ENCODE measurements at regions not wholly inside any gene's neighbourhood (a gene's known extent, or its start where the extent isn't known, plus 50 kb on each side); places are given as distances from the start of the nearest gene placed in this dataset.

DNA sequence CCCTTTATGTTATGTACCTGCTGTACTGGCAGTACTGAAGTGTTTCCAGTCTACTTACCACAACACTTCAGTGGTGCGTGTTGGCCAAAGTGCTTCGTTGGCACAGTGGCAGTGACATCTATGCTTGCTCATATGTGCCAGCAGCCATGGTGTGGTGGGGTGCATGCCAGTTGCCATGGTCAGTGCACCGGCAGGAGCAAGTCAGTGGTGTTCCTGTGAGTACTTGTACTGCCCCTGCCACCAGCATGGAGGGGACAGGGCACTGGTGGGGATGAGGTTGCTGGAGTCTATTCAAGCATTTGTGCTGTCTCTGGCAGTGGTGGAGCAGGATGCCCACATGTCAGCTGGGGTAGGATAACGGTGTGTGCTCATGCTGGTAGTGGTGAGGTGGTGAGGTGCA, 800.0 kb downstream of the TRHDE start:
- TF ChIP-seq EZH2phosphoT487 (IDR thresholded peaks at IDR 0.05; ENCODE audit: low read depth, severe bottlenecking, unreplicated experiment), result no peak
- WGBS (ENCODE audit: low lambda C conversion rate, missing lambda C conversion rate), result 91% methylated on average over 4 of the region's 4 CpGs

DNA sequence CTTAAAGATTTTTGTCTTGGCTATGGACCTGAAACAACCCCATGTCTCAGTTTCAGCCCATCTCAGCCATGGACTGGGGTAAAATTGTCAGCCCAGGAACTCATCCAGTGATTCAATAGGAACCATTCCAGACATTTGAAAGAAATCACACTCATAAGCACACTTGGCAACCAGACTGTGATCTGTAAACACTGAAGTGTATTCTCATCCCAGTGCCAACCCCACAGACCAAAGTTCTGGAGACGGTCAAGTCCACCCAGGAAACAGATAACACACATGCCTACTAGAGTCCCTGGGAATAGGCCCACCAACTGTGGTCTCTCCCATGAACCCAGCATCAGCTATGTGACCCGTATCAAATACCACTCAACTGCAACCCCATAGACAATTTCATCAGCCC, 804.6 kb downstream of the TRHDE start:
- no peak for DNase-seq (ENCODE audit: low spot score)
- H4K20me1 ChIP-seq (ENCODE audit: insufficient read depth, poor library complexity, severe bottlenecking), result no peaks in the 10 kb centered on the region
- H3K36me3 ChIP-seq (replicated peaks; ENCODE audit: insufficient read depth, low read depth), result no peaks in the 10 kb centered on the region
- H3K4me3 ChIP-seq, result no peak overlapping the region
- 95% methylated on average over 2 of the region's 2 CpGs for WGBS (ENCODE audit: low lambda C conversion rate, missing lambda C conversion rate)
- H3K27me3 ChIP-seq, result no peaks in the 10 kb centered on the region
- H3K4me2 ChIP-seq, result no peak overlapping the region
- H2AFZ ChIP-seq, result no peak overlapping the region
- no peaks in the 10 kb centered on the region for H3K79me2 ChIP-seq
- H3K4me1 ChIP-seq (ENCODE audit: insufficient read depth), result no peaks in the 10 kb centered on the region
- no peak overlapping the region for H3K27ac ChIP-seq
- TF ChIP-seq EZH2phosphoT487 (IDR thresholded peaks at IDR 0.05; ENCODE audit: low read depth, severe bottlenecking, unreplicated experiment) (no peak), EZH2 (IDR thresholded peaks at IDR 0.05; ENCODE audit: borderline replicate concordance) (no peak)
- TF ChIP-seq, protein P1, sequence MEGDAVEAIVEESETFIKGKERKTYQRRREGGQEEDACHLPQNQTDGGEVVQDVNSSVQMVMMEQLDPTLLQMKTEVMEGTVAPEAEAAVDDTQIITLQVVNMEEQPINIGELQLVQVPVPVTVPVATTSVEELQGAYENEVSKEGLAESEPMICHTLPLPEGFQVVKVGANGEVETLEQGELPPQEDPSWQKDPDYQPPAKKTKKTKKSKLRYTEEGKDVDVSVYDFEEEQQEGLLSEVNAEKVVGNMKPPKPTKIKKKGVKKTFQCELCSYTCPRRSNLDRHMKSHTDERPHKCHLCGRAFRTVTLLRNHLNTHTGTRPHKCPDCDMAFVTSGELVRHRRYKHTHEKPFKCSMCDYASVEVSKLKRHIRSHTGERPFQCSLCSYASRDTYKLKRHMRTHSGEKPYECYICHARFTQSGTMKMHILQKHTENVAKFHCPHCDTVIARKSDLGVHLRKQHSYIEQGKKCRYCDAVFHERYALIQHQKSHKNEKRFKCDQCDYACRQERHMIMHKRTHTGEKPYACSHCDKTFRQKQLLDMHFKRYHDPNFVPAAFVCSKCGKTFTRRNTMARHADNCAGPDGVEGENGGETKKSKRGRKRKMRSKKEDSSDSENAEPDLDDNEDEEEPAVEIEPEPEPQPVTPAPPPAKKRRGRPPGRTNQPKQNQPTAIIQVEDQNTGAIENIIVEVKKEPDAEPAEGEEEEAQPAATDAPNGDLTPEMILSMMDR (IDR thresholded peaks at IDR 0.05; ENCODE audit: poor library complexity), result no peak
- no peaks in the 10 kb centered on the region for H3K9me3 ChIP-seq (ENCODE audit: low read depth)
- no peaks in the 10 kb centered on the region for H3K9me2 ChIP-seq (replicated peaks; ENCODE audit: insufficient read depth)

More for the DNA sequence above, 800.0 kb downstream of the TRHDE start:
- Histone ChIP-seq H3K4me2 (no peak overlapping the region), H3K9me2 (replicated peaks; ENCODE audit: insufficient read depth) (no peaks in the 10 kb centered on the region), H2AFZ (no peak overlapping the region), H3K79me2 (no peaks in the 10 kb centered on the region), H3K4me3 (no peak overlapping the region), H4K20me1 (ENCODE audit: insufficient read depth, poor library complexity, severe bottlenecking) (no peaks in the 10 kb centered on the region), H3K4me1 (ENCODE audit: insufficient read depth) (no peaks in the 10 kb centered on the region), H3K27ac (no peak overlapping the region), H3K27me3 (no peaks in the 10 kb centered on the region), H3K9me3 (ENCODE audit: low read depth) (no peaks in the 10 kb centered on the region), H3K36me3 (replicated peaks; ENCODE audit: insufficient read depth, low read depth) (no peaks in the 10 kb centered on the region)
- no peak for DNase-seq (ENCODE audit: low spot score)

DNA sequence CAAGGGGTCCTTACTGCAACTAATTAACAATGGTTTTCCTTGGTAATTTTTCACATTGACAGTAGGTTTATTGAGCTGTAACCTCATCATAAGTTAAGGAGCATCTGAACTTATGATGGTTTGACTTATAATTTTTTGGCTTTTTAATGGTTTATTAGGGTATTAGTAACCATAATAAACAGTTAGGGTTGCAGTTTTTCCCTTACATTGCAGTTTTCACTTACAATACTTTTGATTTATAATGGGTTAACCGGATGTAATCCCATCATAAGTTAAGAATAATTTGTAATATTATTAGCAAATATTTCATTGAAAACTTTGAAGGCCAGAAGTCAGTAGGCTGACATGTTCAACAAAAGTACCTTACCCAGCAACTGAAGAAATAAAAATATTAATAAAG, 811.6 kb downstream of the TRHDE start:
- Histone ChIP-seq H3K9me3 (ENCODE audit: low read depth) (no peaks in the 10 kb centered on the region), H3K79me2 (no peaks in the 10 kb centered on the region), H3K27me3 (no peaks in the 10 kb centered on the region), H3K4me3 (no peak overlapping the region), H3K36me3 (replicated peaks; ENCODE audit: insufficient read depth, low read depth) (no peaks in the 10 kb centered on the region), H4K20me1 (ENCODE audit: insufficient read depth, poor library complexity, severe bottlenecking) (no peaks in the 10 kb centered on the region), H2AFZ (no peak overlapping the region), H3K4me1 (ENCODE audit: insufficient read depth) (no peaks in the 10 kb centered on the region), H3K27ac (no peak overlapping the region), H3K4me2 (no peak overlapping the region), H3K9me2 (replicated peaks; ENCODE audit: insufficient read depth) (no peaks in the 10 kb centered on the region)
- no peak for DNase-seq (ENCODE audit: low spot score)
- 82% methylated on average over 1 of the region's 1 CpG for WGBS (ENCODE audit: low lambda C conversion rate, missing lambda C conversion rate)
- TF ChIP-seq EZH2 (IDR thresholded peaks at IDR 0.05; ENCODE audit: borderline replicate concordance) (no peak), EZH2phosphoT487 (IDR thresholded peaks at IDR 0.05; ENCODE audit: low read depth, severe bottlenecking, unreplicated experiment) (no peak)
- TF ChIP-seq, protein P1 (IDR thresholded peaks at IDR 0.05; ENCODE audit: poor library complexity), result no peak

- Histone ChIP-seq H2AFZ (no peak overlapping the region), H3K4me3 (no peak overlapping the region), H3K79me2 (no peaks in the 10 kb centered on the region), H3K9me2 (replicated peaks; ENCODE audit: insufficient read depth) (no peaks in the 10 kb centered on the region), H3K36me3 (replicated peaks; ENCODE audit: insufficient read depth, low read depth) (no peaks in the 10 kb centered on the region), H3K27me3 (no peaks in the 10 kb centered on the region), H3K27ac (no peak overlapping the region), H3K9me3 (ENCODE audit: low read depth) (no peaks in the 10 kb centered on the region), H4K20me1 (ENCODE audit: insufficient read depth, poor library complexity, severe bottlenecking) (no peaks in the 10 kb centered on the region), H3K4me1 (ENCODE audit: insufficient read depth) (no peaks in the 10 kb centered on the region), H3K4me2 (no peak overlapping the region)
- WGBS (ENCODE audit: low lambda C conversion rate, missing lambda C conversion rate), result 52% methylated on average over 2 of the region's 2 CpGs
- TF ChIP-seq EZH2 (IDR thresholded peaks at IDR 0.05; ENCODE audit: borderline replicate concordance), result no peak
- TF ChIP-seq, protein P1 (IDR thresholded peaks at IDR 0.05; ENCODE audit: poor library complexity), result no peak
- no peak for TF ChIP-seq EZH2phosphoT487 (IDR thresholded peaks at IDR 0.05; ENCODE audit: low read depth, severe bottlenecking, unreplicated experiment)
- no peak for DNase-seq (ENCODE audit: low spot score)
These were observed 834.1 kb downstream of the TRHDE start for GRCh38 chr12:73106296-73106695.

All from hepatocyte (in vitro differentiated cells).